ENCODE measurements at regions not wholly inside any gene's neighbourhood (a gene's known extent, or its start where the extent isn't known, plus 50 kb on each side); places are given as distances from the start of the nearest gene placed in this dataset.

DNA sequence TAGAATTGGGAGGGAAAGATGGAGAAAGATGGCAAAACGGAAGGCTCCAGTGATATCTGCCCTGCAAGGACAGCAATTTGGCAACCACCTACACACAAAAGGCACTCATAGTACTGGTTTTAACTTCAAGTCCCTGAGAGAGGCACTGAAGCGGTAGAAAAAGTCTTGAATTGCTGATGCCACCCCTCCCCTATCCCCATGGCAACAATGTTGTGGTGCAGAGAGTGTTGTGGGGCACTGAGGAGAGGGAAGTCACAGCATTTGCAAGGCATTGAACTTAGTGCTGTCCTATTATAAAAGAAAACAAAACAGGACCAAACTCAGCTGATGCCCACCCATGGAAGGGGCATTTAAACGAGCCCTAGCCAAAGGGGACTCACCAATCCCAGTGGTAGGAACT is 343.7 kb downstream of the HAO1 start:
- no peak for TF ChIP-seq CTCF (conservative IDR thresholded peaks at IDR 0.05; ENCODE audit: low read depth in 2 of 2)
- TF ChIP-seq POLR2AphosphoS5 (IDR thresholded peaks at IDR 0.05; ENCODE audit: low read depth): no peak
- no peak for TF ChIP-seq EZH2 (IDR thresholded peaks at IDR 0.05; ENCODE audit: low read depth, unreplicated experiment)
- no peak for TF ChIP-seq EZH2phosphoT487 (IDR thresholded peaks at IDR 0.05; ENCODE audit: unreplicated experiment)
- TF ChIP-seq JUNB (IDR thresholded peaks at IDR 0.05; ENCODE audit: unreplicated experiment): no peak
- TF ChIP-seq, protein P1, sequence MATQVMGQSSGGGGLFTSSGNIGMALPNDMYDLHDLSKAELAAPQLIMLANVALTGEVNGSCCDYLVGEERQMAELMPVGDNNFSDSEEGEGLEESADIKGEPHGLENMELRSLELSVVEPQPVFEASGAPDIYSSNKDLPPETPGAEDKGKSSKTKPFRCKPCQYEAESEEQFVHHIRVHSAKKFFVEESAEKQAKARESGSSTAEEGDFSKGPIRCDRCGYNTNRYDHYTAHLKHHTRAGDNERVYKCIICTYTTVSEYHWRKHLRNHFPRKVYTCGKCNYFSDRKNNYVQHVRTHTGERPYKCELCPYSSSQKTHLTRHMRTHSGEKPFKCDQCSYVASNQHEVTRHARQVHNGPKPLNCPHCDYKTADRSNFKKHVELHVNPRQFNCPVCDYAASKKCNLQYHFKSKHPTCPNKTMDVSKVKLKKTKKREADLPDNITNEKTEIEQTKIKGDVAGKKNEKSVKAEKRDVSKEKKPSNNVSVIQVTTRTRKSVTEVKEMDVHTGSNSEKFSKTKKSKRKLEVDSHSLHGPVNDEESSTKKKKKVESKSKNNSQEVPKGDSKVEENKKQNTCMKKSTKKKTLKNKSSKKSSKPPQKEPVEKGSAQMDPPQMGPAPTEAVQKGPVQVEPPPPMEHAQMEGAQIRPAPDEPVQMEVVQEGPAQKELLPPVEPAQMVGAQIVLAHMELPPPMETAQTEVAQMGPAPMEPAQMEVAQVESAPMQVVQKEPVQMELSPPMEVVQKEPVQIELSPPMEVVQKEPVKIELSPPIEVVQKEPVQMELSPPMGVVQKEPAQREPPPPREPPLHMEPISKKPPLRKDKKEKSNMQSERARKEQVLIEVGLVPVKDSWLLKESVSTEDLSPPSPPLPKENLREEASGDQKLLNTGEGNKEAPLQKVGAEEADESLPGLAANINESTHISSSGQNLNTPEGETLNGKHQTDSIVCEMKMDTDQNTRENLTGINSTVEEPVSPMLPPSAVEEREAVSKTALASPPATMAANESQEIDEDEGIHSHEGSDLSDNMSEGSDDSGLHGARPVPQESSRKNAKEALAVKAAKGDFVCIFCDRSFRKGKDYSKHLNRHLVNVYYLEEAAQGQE (IDR thresholded peaks at IDR 0.05; ENCODE audit: unreplicated experiment): no peak
- TF ChIP-seq CREB1 (CRISPR knock-in tag; IDR thresholded peaks at IDR 0.05; ENCODE audit: low read depth): no peak
- TF ChIP-seq STAT1 (IDR thresholded peaks at IDR 0.05; ENCODE audit: unreplicated experiment): no peak
- TF ChIP-seq NANOG (IDR thresholded peaks at IDR 0.05; ENCODE audit: borderline replicate concordance): no peak
- no peak for TF ChIP-seq ZNF114 (CRISPR knock-in tag; IDR thresholded peaks at IDR 0.05)
- no peak for TF ChIP-seq ZNF462 (CRISPR knock-in tag; IDR thresholded peaks at IDR 0.05)

Measured in GM23338 (cell line).